WTC11 (cell line): ENCODE measurements at regions not wholly inside any gene's neighbourhood (a gene's known extent, or its start where the extent isn't known, plus 50 kb on each side); places are given as distances from the start of the nearest gene placed in this dataset.

Source experiments
- FOXK1 ChIP-seq: sonication (generic); formaldehyde crosslinking; IDR thresholded peaks from 2 replicates; pipeline ENCODE4 v1.8.0; 2022; ENCODE audit warnings: mild to moderate bottlenecking, moderate library complexity, missing genetic modification reagents
- TF ChIP-seq, protein P1 (sequence below): sonication (generic); formaldehyde crosslinking; IDR thresholded peaks from 2 replicates; pipeline ENCODE4 v1.8.0; 2022; ENCODE audit warnings: mild to moderate bottlenecking, missing genetic modification reagents
- TF ChIP-seq, protein P2 (sequence below): sonication (generic); formaldehyde crosslinking; IDR thresholded peaks from 2 replicates; pipeline ENCODE4 v1.8.1; 2022; ENCODE audit warnings: mild to moderate bottlenecking, missing genetic modification reagents, moderate library complexity, borderline replicate concordance
- TF ChIP-seq, protein P3 (sequence below): fragments of 200-600 bp; IDR thresholded peaks from 2 replicates; pipeline ENCODE4 v1.8.0; 2022; ENCODE audit warnings: antibody characterized with exemption
- TF ChIP-seq, protein P4 (sequence below): sonication (generic); formaldehyde crosslinking; IDR thresholded peaks from 2 replicates; pipeline ENCODE4 v1.8.1; 2022; ENCODE audit warnings: low read depth, missing genetic modification reagents, borderline replicate concordance
- TF ChIP-seq, protein P5 (sequence below): sonication (generic); formaldehyde crosslinking; IDR thresholded peaks from 2 replicates; pipeline ENCODE4 v1.8.0; 2022; ENCODE audit warnings: mild to moderate bottlenecking, missing genetic modification reagents

DNA sequence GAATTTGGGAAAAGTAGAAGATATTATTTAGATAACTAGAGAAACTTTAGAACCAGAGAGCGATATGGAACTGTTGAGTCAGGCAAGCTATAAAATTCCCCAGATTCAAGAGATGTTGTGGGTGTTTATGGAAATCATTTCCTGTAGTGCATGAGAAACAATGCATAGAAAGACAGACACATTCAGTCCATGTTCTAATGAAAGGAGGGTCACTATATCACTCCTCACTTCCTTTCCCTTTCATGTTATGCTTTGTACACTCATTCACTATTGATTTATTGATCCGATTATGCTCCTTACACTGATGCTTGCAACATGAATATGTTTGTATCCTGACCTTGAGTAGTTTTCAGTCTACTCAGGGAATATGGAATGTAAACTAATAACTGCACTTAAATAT, 1459.9 kb upstream of the ALCAM start:
- TF ChIP-seq, protein P1, sequence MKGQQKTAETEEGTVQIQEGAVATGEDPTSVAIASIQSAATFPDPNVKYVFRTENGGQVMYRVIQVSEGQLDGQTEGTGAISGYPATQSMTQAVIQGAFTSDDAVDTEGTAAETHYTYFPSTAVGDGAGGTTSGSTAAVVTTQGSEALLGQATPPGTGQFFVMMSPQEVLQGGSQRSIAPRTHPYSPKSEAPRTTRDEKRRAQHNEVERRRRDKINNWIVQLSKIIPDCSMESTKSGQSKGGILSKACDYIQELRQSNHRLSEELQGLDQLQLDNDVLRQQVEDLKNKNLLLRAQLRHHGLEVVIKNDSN: no peak
- TF ChIP-seq, protein P2, sequence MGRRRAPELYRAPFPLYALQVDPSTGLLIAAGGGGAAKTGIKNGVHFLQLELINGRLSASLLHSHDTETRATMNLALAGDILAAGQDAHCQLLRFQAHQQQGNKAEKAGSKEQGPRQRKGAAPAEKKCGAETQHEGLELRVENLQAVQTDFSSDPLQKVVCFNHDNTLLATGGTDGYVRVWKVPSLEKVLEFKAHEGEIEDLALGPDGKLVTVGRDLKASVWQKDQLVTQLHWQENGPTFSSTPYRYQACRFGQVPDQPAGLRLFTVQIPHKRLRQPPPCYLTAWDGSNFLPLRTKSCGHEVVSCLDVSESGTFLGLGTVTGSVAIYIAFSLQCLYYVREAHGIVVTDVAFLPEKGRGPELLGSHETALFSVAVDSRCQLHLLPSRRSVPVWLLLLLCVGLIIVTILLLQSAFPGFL (CRISPR knock-in tag): no peak
- TF ChIP-seq, protein P3, sequence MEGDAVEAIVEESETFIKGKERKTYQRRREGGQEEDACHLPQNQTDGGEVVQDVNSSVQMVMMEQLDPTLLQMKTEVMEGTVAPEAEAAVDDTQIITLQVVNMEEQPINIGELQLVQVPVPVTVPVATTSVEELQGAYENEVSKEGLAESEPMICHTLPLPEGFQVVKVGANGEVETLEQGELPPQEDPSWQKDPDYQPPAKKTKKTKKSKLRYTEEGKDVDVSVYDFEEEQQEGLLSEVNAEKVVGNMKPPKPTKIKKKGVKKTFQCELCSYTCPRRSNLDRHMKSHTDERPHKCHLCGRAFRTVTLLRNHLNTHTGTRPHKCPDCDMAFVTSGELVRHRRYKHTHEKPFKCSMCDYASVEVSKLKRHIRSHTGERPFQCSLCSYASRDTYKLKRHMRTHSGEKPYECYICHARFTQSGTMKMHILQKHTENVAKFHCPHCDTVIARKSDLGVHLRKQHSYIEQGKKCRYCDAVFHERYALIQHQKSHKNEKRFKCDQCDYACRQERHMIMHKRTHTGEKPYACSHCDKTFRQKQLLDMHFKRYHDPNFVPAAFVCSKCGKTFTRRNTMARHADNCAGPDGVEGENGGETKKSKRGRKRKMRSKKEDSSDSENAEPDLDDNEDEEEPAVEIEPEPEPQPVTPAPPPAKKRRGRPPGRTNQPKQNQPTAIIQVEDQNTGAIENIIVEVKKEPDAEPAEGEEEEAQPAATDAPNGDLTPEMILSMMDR: no peak
- TF ChIP-seq FOXK1 (CRISPR knock-in tag): no peak
- TF ChIP-seq, protein P4, sequence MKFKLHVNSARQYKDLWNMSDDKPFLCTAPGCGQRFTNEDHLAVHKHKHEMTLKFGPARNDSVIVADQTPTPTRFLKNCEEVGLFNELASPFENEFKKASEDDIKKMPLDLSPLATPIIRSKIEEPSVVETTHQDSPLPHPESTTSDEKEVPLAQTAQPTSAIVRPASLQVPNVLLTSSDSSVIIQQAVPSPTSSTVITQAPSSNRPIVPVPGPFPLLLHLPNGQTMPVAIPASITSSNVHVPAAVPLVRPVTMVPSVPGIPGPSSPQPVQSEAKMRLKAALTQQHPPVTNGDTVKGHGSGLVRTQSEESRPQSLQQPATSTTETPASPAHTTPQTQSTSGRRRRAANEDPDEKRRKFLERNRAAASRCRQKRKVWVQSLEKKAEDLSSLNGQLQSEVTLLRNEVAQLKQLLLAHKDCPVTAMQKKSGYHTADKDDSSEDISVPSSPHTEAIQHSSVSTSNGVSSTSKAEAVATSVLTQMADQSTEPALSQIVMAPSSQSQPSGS (CRISPR knock-in tag): no peak
- TF ChIP-seq, protein P5, sequence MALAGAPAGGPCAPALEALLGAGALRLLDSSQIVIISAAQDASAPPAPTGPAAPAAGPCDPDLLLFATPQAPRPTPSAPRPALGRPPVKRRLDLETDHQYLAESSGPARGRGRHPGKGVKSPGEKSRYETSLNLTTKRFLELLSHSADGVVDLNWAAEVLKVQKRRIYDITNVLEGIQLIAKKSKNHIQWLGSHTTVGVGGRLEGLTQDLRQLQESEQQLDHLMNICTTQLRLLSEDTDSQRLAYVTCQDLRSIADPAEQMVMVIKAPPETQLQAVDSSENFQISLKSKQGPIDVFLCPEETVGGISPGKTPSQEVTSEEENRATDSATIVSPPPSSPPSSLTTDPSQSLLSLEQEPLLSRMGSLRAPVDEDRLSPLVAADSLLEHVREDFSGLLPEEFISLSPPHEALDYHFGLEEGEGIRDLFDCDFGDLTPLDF: no peak
